HG03342 (cell line): ENCODE measurements at regions not wholly inside any gene's neighbourhood (a gene's known extent, or its start where the extent isn't known, plus 50 kb on each side); places are given as distances from the start of the nearest gene placed in this dataset.
"Not testable (repeated sequence)": the region's sequence is repeated elsewhere in the genome, so short reads cannot be mapped to it uniquely, and the experiment has no call there.

ENCODE experiments used
- ATAC-seq: cut with Tn5 transposase; IDR thresholded peaks from one replicate; pipeline ENCODE4 v1.9.1; 2021; ENCODE audit warnings: mild to moderate bottlenecking, moderate library complexity; ENCODE audit not compliant: unreplicated experiment

DNA sequence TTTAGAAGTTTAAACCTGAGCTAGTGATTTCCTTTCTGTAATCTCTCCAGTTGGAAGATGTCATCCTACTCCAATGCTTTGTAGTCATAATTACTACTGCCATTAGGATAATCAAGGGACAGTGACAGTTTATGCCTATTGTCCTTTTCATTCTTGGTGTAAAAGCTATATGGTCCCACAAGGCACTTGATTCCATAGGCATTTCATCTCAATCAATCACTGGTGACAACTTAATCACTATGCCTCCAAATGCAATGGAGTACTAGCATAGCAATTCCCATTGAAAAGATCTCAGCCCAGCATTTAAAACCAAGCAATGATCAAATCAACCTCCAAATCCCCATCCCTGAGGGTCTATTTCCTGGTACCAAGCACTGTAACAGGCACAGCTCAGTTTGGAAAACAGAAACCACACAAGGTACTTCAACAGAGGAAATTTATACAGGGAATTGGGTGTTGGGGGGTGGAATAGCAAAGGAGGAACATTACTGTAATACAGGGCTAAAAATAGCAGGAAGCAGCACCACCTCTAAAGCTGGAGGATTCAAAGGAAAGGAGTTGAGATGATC, 51.0 kb downstream of the FHIP2A start:
- ATAC-seq, result no peak

DNA sequence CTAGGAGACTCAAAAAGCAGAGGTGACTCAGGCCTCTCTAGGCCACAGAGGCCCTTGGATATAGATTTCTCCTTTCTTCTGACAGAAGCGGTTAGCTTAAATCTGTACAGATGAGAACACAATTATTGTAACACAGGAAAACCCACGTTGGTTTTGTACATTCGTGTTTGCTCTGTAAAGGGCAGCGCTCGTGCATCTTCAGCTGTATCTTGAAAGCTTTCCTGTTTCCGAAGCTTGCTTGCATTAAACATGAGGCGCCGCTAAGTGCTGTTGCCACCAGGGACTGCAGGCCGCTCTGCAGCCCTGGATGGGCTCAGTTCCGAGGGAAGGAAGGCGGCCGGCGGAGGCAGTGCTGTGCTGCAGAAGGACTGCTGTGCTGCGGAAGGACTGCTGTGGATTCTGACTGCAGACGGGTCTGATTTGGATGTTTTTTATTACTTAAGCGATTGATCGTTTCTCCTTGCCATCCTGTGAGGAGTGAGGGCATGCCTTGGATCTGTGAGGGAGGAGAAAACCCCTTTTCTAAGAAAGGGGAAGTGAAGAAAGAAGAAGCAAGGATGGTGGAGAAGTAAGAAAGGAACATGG, 53.3 kb downstream of the FHIP2A start:
- peak; percentile 42 for ATAC-seq

DNA sequence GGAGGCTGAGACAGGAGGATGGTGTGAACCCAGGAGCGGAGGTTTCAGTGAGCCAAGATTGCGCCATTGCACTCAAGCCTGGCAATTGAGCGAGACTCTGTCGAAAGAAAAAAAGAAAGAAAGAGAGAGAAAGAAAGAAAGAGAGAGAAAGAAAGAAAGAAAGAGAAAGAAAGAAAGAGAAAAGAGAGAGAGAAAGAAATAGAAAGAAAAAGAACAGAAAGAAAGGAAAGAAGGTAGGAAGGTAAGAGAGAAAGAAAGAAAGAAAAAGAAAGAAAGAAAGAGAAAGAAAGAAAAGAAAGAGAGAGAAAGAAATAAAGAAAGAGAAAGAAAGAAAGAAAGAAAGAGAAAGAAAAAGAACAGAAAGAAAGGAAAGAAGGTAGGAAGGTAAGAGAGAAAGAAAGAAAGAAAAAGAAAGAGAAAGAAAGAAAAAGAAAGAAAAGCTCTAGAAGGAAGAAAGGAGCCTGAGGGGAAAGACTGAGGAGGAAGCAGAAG, 54.1 kb downstream of the FHIP2A start:
- ATAC-seq, result not testable (repeated sequence)

DNA sequence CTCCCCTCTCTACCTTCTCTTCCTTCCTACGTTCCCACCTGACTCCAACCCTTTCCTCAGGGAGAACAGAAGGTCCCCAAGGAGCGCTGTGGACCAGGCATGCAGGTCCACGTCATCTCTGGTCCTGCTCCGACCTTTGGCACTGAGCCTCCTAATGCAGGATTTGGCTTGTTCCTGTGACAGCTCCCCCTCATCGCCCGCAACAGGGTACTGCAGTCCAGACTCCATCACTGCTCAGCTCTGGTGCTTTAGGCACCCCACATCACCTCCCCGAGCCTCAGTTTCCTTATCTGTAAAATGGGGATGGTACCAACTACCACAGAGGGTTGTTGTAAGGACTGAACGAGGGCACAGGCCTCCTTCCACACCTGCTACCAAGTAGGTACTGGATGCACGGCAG, 54.6 kb downstream of the FHIP2A start:
- ATAC-seq, result no peak

DNA sequence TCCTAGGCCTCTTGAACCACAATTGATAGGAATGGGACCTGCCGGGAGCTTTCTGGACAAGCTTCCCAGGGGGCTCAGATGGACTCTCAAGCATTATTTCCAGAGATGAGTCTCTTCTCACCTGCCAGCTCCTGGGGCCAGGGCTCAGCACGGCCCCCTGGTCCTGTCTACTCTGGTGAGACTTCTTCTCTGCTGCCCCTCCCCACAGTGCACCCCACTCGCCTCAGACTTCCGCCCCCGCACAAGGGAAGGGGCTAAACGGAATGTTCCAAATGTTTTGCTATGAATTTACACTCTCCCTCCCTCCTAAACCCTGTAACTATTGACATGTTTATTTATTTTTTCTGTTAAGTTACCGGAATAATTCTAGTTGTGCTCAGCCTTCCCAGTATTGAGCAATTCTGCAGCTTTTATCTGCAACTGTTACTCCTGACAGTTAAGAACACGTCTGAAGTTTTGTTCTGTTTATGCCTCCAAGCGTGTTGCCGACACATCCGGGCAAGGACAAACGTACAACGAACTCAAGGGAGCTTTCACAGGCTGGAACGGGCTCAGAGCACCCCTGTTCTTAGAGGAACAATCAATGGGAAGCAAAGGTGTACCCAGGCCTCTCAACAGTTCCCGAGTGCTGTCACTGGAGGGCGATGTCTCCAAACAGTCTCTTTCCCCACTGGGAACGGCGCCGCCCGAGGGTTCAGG, 55.2 kb downstream of the FHIP2A start:
- ATAC-seq, result peak; percentile 66

DNA sequence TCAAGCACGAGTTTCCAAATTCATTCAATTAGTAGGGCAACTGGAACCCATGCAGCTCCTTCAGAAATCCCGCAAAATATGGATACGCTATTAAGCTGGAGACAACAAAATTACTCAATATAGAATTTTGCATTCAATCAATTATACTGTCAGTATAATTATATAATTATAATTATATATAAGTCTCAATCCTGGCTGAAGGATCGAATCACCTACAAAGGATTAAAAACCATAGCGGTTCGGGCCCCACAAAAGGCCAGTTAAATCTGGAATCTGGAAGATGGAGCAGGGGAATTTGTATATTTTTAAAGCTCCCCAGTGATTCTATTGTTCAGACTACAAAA, 55.7 kb downstream of the FHIP2A start:
- ATAC-seq, result no peak

DNA sequence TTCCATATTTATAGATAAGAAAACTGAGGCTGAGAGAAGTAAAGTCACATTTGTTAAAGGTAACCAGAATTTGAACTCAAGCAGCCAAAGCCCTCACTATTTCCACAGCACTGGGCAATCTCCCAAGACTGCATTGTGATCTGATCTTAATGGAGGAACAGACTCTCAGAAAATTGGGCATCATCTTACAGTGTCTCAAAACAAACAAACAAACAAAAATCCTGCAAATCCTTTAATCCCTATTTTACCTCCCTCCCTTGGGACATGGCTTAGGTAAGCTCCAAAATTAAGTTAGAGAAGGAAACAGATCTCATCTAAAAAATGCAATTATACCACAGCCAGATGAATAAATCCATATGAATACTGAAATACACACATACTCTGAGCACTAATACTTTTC, 57.5 kb downstream of the FHIP2A start:
- no peak for ATAC-seq

DNA sequence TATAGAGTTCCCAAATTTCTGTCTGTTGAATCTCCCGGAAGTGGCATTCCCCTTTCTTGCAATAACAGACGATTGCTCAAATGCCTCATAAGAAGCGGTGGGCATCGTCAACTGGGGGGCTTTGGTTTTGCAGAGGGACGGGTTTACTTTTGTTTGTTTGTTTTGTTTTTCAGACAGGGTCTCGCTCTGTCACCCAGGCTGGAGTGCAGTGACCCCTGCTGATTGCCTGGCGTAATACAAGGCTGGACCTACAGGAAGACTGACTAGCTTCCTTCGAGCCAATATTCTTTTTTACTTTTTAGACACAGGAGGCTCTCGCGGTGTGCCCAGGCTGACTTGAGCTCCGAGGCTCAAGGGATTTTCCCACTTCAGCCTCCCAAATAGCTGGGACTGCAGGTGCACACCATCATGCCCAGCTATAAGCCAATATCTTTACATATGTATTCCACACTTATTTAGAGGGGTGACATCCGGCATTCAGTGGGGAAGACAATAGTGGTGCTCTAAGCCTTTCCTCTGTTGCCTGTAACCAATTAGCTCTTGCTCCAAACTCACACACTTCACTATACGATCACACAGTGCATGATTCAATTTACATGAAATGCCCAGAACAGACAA, 58.1 kb downstream of the FHIP2A start:
- ATAC-seq, result peak; percentile 75

DNA sequence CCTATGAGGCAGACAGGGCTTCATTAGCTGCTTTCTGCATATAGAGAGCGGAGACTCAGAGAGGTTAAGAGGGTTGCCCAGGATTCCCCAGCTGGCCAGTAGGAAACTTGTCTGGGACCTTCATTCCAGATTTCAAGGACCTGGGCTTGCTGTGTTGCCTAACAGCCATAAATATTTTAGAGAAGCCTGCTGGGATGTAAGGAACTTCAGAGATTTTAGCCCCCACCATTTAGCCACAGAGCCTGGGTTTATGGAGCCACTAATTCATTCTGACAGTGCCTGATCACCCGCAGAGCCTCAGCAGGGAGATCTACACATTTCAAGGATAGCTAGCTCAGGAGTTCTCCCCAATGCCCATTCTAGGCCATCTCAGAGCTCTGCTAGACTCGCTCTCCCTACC, 56.6 kb upstream of the TRUB1 start:
- no peak for ATAC-seq

DNA sequence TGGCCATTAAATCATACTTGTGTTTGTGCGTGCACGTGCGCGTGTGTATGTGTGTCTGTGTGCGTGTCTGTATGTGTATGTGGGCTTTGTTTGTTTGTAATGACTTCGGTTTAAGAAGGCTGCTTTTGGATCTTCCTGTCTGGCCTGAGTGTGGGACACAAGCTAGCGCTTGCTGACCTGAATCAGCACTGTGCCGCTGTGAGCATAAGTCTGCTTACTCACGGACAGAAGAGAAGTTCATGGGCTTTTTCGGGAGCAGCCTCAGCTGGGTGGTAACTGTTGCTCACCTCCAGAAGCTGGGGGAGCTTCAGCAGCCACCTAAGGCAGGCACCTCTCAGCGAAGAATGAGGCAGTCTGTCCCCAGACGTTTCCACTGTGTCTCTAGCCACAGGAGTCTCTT, 56.1 kb upstream of the TRUB1 start:
- ATAC-seq, result no peak

DNA sequence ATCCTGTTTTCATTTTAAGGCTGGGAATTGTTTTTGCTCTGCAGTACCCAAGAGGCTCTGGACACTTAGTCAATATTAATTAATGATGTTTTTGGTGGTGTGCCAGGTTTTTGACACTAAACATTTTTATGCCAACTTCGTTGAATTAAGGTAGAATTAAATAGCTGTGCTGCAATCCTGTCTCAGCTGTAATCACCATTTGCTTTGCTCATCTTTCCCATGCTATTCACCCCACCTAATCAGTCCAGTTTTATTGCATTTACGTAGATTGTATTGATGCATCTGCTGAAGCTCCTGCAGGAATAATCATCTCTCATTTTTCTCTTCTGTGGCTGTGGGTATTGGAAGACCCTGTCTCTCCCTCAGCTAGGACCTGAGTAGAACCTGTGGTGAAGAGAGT, 52.6 kb upstream of the TRUB1 start:
- ATAC-seq, result no peak
